Erythroblast (primary cell): ENCODE measurements at regions not wholly inside any gene's neighbourhood (a gene's known extent, or its start where the extent isn't known, plus 50 kb on each side); places are given as distances from the start of the nearest gene placed in this dataset.

Experiments
- GATA1 ChIP-seq: IDR thresholded peaks from 2 replicates; pipeline ENCODE4 v1.6.1; 2011; ENCODE audit warnings: low read depth, mild to moderate bottlenecking, control low read depth, low read length, moderate library complexity
- POLR2A ChIP-seq: IDR thresholded peaks from 2 replicates; pipeline ENCODE4 v1.6.1; 2011; ENCODE audit warnings: mild to moderate bottlenecking, low read length

- TF ChIP-seq POLR2A, result no peak
- no peak for TF ChIP-seq GATA1
Measured at GRCh38 chr5:89282554-89283510, 399.8 kb upstream of the MEF2C start.
